GM12878 (cell line): ENCODE measurements at regions not wholly inside any gene's neighbourhood (a gene's known extent, or its start where the extent isn't known, plus 50 kb on each side); places are given as distances from the start of the nearest gene placed in this dataset.

Experiments used
- ATAC-seq: fragments of 200-7000 bp; cut with Tn5 transposase; 3 replicates; pipeline ENCODE4 v1.9.1; 2020; ENCODE audit warnings: mild to moderate bottlenecking, moderate library complexity
- BruUV-seq: library from RNA; stranded (reverse); fragments of 400-500 nt; replicated peaks from 2 replicates; lab custom pipeline; 2021; lab: Mats Ljungman, UMichigan
- CTCF ChIA-PET: fragments of 300-600 bp; sonication (Branson Sonifier 250); formaldehyde crosslinking; extraction: SDS; loops from one replicate; lab custom pipeline; 2021; ENCODE audit warnings: inconsistent platforms; lab: Yijun Ruan, JAX
- POLR2A ChIA-PET: fragments of 350-600 bp; formaldehyde crosslinking; extraction: SDS; loops from one replicate; lab custom pipeline; 2021; ENCODE audit warnings: inconsistent platforms; lab: Charles Lee
- RAD21 ChIA-PET: fragments of 300-600 bp; sonication (Branson Sonifier 250); formaldehyde crosslinking; loops from one replicate; lab custom pipeline; 2023; ENCODE audit warnings: antibody characterized with exemption; ENCODE audit not compliant: unreplicated experiment; lab: Charles Lee
- SMC1A ChIA-PET: fragments of 300-600 bp; sonication (Branson Sonifier 250); formaldehyde crosslinking; loops from one replicate; lab custom pipeline; 2023; ENCODE audit not compliant: unreplicated experiment, uncharacterized antibody; lab: Charles Lee
- DNase-seq: peaks from one replicate; pipeline ENCODE4 v3.0.0-alpha.2; 2011; ENCODE audit warnings: low read depth, low spot score
- FAIRE-seq: peaks from 3 replicates; lab custom pipeline; 2011; peaks lifted over from hg19 to GRCh38; lab: Jason Lieb, UNC
- H2AFZ ChIP-seq: 2 replicates; pipeline ENCODE4 v1.6.0; 2011; ENCODE audit warnings: low read depth, low read length, control low read depth; ENCODE audit not compliant: control insufficient read depth
- H3K27ac ChIP-seq: 2 replicates; pipeline ENCODE4 v1.5.1; 2011; ENCODE audit warnings: control low read depth; ENCODE audit not compliant: control insufficient read depth, insufficient read depth
- H3K27me3 ChIP-seq, 2 experiments: replicated peaks in 1 of 2; 2 replicates each; pipeline versions ENCODE4 v1.6.0 to v1.6.1; 2011; ENCODE audit warnings: low read length in 1 of 2; ENCODE audit not compliant: control insufficient read depth in 2 of 2, insufficient read depth in 2 of 2
- H3K36me3 ChIP-seq, 2 experiments: 2 replicates each; pipeline ENCODE4 v1.5.1; 2011; ENCODE audit warnings: low read length in 1 of 2; ENCODE audit not compliant: control insufficient read depth in 2 of 2, insufficient read depth in 2 of 2
- H3K4me1 ChIP-seq: 2 replicates; pipeline ENCODE4 v1.6.1; 2011; ENCODE audit warnings: mild to moderate bottlenecking, low read length, moderate library complexity, mixed read lengths; ENCODE audit not compliant: control insufficient read depth, insufficient read depth
- H3K4me2 ChIP-seq: 2 replicates; pipeline ENCODE4 v1.6.0; 2011; ENCODE audit warnings: control low read depth; ENCODE audit not compliant: control insufficient read depth, insufficient read depth
- H3K4me3 ChIP-seq: fragments of 200-600 bp; sonication (generic); 2 replicates; pipeline ENCODE4 v1.5.1; 2016
- H3K79me2 ChIP-seq: 2 replicates; pipeline ENCODE4 v1.6.0; 2011; ENCODE audit warnings: low read length; ENCODE audit not compliant: control insufficient read depth, insufficient read depth
- H3K9ac ChIP-seq: 2 replicates; pipeline ENCODE4 v1.8.0; 2011; ENCODE audit warnings: low read length, control low read depth, mixed read lengths; ENCODE audit not compliant: control insufficient read depth, insufficient read depth
- H3K9me3 ChIP-seq: replicated peaks from 3 replicates; pipeline ENCODE4 v1.5.1; 2011; ENCODE audit warnings: mild to moderate bottlenecking, low read length; ENCODE audit not compliant: control insufficient read depth, insufficient read depth
- H4K20me1 ChIP-seq: 2 replicates; pipeline ENCODE4 v1.6.0; 2011; ENCODE audit not compliant: control insufficient read depth, insufficient read depth
- BCL3 ChIP-seq: IDR thresholded peaks from 2 replicates; pipeline ENCODE4 v1.6.1; 2011; ENCODE audit warnings: borderline replicate concordance, low read depth, mild to moderate bottlenecking, moderate library complexity, low read length; ENCODE audit not compliant: insufficient read depth, poor library complexity, severe bottlenecking
- EED ChIP-seq: sonication (generic); IDR thresholded peaks from 2 replicates; pipeline ENCODE4 v1.6.1; 2016; ENCODE audit warnings: antibody characterized with exemption, low read depth
- ELK1 ChIP-seq: IDR thresholded peaks from 2 replicates; pipeline ENCODE4 v1.6.1; 2012; ENCODE audit warnings: low read depth, low read length, improper control_type of control experiment
- IRF4 ChIP-seq: IDR thresholded peaks from 2 replicates; pipeline ENCODE4 v1.6.1; 2011; ENCODE audit warnings: low read depth, low read length
- IRF5 ChIP-seq: fragments of 450-650 bp; IDR thresholded peaks from 2 replicates; pipeline ENCODE4 v1.6.1; 2017; ENCODE audit warnings: borderline replicate concordance
- MYC ChIP-seq: IDR thresholded peaks from 2 replicates; pipeline ENCODE4 v1.6.1; 2011; ENCODE audit warnings: mild to moderate bottlenecking, low read length, moderate library complexity, inconsistent platforms; ENCODE audit not compliant: insufficient read depth, insufficient replicate concordance, insufficient read length, severe bottlenecking
- NBN ChIP-seq: fragments of 450-650 bp; IDR thresholded peaks from 2 replicates; pipeline ENCODE4 v1.6.1; 2016
- NKRF ChIP-seq: fragments of 450-650 bp; conservative IDR thresholded peaks from 2 replicates; pipeline ENCODE4 v1.6.1; 2017; ENCODE audit warnings: mild to moderate bottlenecking, moderate library complexity
- PKNOX1 ChIP-seq: fragments of 450-650 bp; IDR thresholded peaks from 2 replicates; pipeline ENCODE4 v1.6.1; 2016; ENCODE audit warnings: mild to moderate bottlenecking
- POLR2AphosphoS2 ChIP-seq: IDR thresholded peaks from 2 replicates; pipeline ENCODE4 v1.6.1; 2011; ENCODE audit warnings: low read depth, mild to moderate bottlenecking, low read length, improper control_type of control experiment, moderate library complexity
- REST ChIP-seq: IDR thresholded peaks from 2 replicates; pipeline ENCODE4 v1.6.1; 2012; ENCODE audit warnings: mild to moderate bottlenecking, low read depth, low read length
- SP1 ChIP-seq: IDR thresholded peaks from one replicate; pipeline ENCODE4 v1.6.1; 2011; ENCODE audit warnings: low read depth, low read length
- WRNIP1 ChIP-seq: IDR thresholded peaks from 2 replicates; pipeline ENCODE4 v1.6.1; 2011; ENCODE audit warnings: low read depth, low read length, improper control_type of control experiment, borderline replicate concordance
- ZBED1 ChIP-seq: IDR thresholded peaks from 2 replicates; pipeline ENCODE4 v1.6.1; 2016; ENCODE audit warnings: borderline replicate concordance
- WGBS: methylation state at CpG from one replicate; pipeline ENCODE4 v1.1.6; 2016; ENCODE audit warnings: low lambda C conversion rate; ENCODE audit not compliant: insufficient replicate concordance, insufficient coverage; ENCODE audit errors: missing lambda C conversion rate; 5-methylcytosine and 5-hydroxymethylcytosine counted together
- in situ Hi-C: fragments of 300-500 bp; cut with MboI; formaldehyde crosslinking; loops from 9 replicates; pipeline ENCODE4 v1.14.3; 2018; ENCODE audit warnings: mixed read lengths
- intact Hi-C: fragments of 100-400 bp; cut with micrococcal nuclease; formaldehyde crosslinking; loops from one replicate; pipeline ENCODE4 v1.14.2; 2022; ENCODE audit not compliant: unreplicated experiment

- 38% methylated on average over 6 of the region's 6 CpGs for WGBS
- no peak for DNase-seq
- Histone ChIP-seq H3K4me1 (no peaks in the 10 kb centered on the region), H3K9ac (no peak overlapping the region), H2AFZ (no peak overlapping the region), H3K36me3 (no peaks in the 10 kb centered on the region), H3K27me3 (peaks cover 2 to 3% of the 10 kb centered on the region in 2 experiments; a peak in 2 of 4 replicates), H3K4me2 (no peak overlapping the region), H3K9me3 (no peaks in the 10 kb centered on the region; the same call in 2 of the 3 replicates), H4K20me1 (no peaks in the 10 kb centered on the region), H3K79me2 (no peaks in the 10 kb centered on the region), H3K27ac (no peak overlapping the region), H3K4me3 (no peak overlapping the region)
- in situ Hi-C loops, result no loop called here
- no TSS peak for BruUV-seq
- POLR2A ChIA-PET, result no interaction called here
- no peak for FAIRE-seq
- no peak for ATAC-seq
- CTCF ChIA-PET, result no interaction called here
- SMC1A ChIA-PET, result interaction anchor here (0.8 kb wide), 1 partner anchor 10 kb away, joined by 3 read pairs; no protein-coding TSS in a partner anchor
- RAD21 ChIA-PET, result no interaction called here
- intact Hi-C loops, result no loop called here
- TF ChIP-seq BCL3 (no peak), MYC (no peak), PKNOX1 (no peak), POLR2AphosphoS2 (no peak), ZBED1 (no peak), IRF4 (no peak), SP1 (no peak), NBN (no peak), REST (no peak), IRF5 (no peak), ELK1 (no peak), WRNIP1 (no peak), NKRF (no peak), EED (no peak)
Measured at GRCh38 chr20:24776755-24777271, 172.3 kb upstream of the CST7 start.
